GM13976 (cell line): ENCODE measurements at regions not wholly inside any gene's neighbourhood (a gene's known extent, or its start where the extent isn't known, plus 50 kb on each side); places are given as distances from the start of the nearest gene placed in this dataset.

Source experiments
- DNase-seq: peaks from one replicate; pipeline ENCODE4 v3.0.0; 2012; ENCODE audit warnings: low spot score
- in situ Hi-C: fragments of 300-500 bp; cut with MboI; formaldehyde crosslinking; loops from one replicate; pipeline ENCODE4 v1.12.0; 2022; ENCODE audit warnings: low sequenced_read_pairs, mixed read lengths, inconsistent platforms; ENCODE audit not compliant: unreplicated experiment
- TF ChIP-seq, protein P1 (sequence below): IDR thresholded peaks from 2 replicates; pipeline ENCODE4 v1.5.1; 2012; ENCODE audit warnings: borderline replicate concordance, mild to moderate bottlenecking; ENCODE audit not compliant: insufficient read depth; ENCODE audit errors: extremely low read depth, missing control alignments, control extremely low read depth

- DNase-seq = no peak
- TF ChIP-seq, protein P1, sequence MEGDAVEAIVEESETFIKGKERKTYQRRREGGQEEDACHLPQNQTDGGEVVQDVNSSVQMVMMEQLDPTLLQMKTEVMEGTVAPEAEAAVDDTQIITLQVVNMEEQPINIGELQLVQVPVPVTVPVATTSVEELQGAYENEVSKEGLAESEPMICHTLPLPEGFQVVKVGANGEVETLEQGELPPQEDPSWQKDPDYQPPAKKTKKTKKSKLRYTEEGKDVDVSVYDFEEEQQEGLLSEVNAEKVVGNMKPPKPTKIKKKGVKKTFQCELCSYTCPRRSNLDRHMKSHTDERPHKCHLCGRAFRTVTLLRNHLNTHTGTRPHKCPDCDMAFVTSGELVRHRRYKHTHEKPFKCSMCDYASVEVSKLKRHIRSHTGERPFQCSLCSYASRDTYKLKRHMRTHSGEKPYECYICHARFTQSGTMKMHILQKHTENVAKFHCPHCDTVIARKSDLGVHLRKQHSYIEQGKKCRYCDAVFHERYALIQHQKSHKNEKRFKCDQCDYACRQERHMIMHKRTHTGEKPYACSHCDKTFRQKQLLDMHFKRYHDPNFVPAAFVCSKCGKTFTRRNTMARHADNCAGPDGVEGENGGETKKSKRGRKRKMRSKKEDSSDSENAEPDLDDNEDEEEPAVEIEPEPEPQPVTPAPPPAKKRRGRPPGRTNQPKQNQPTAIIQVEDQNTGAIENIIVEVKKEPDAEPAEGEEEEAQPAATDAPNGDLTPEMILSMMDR = no peak
- in situ Hi-C loops = no loop called here
These were observed 287.6 kb upstream of the TBL1XR1 start for GRCh38 chr3:177484926-177485325.

GRCh38 chr3:177487635-177488186 lies 290.4 kb upstream of the TBL1XR1 start:
- no peak for DNase-seq
- TF ChIP-seq, protein P1 = no peak
- in situ Hi-C loops = no loop called here

DNA sequence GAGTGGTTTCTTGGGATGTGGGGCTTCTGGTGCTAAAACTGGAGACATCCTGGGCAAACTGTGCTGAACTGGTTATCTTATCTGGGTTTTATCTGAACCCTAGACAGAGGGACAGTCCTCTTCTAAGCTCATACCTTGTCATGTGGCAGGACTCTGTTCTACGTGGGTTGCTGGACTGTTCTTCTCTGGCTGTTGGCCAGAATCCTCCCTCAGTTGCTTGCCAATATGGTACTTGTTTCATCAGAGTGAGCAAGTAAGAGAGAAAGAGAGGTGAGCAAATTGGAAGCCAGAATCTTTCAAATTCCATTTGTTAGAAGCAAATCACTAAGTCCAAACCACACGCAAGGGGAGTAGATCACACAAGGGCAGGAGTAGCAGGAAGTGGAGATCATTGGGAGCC lies 291.5 kb upstream of the TBL1XR1 start:
- no peak for DNase-seq
- TF ChIP-seq, protein P1 = no peak
- in situ Hi-C loops = no loop called here

GRCh38 chr3:177490626-177491025 lies 293.3 kb upstream of the TBL1XR1 start:
- in situ Hi-C loops = no loop called here
- DNase-seq = no peak
- TF ChIP-seq, protein P1 = no peak

GRCh38 chr3:177491296-177492032 lies 294.2 kb upstream of the TBL1XR1 start:
- in situ Hi-C loops = no loop called here
- TF ChIP-seq, protein P1 = no peak
- DNase-seq = no peak

DNA sequence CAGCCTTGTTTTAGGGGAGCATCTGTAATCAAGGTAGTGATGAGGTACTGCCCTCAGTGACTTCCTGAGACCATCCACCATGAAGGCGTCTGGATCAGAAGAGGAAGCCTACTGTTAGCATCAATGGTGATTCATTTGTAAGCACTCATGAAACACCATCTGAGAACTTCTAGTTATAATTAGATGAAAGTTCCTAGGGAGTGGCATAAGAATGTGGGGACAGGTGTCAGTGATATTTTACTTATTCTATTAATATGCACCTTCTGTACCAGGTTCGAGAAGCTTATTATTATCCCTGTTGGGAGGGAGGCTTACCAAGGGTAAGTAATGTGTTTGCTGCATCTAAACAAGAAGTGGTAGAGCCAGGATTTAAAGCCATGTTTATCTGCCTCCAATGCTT lies 295.8 kb upstream of the TBL1XR1 start:
- in situ Hi-C loops = no loop called here
- DNase-seq = no peak
- TF ChIP-seq, protein P1 = no peak
